Endothelial cell of umbilical vein (primary cell): ENCODE measurements at regions not wholly inside any gene's neighbourhood (a gene's known extent, or its start where the extent isn't known, plus 50 kb on each side); places are given as distances from the start of the nearest gene placed in this dataset.

ENCODE experiments used
- BruUV-seq: library from RNA; stranded (reverse); fragments of 400-500 nt; replicated peaks from 2 replicates; lab custom pipeline; 2021; lab: Mats Ljungman, UMichigan
- CTCF ChIA-PET: fragments of 300-600, 350-600 bp; sonication (Branson Sonifier 250); formaldehyde crosslinking; loops from one replicate; lab custom pipeline; 2021; ENCODE audit warnings: antibody characterized with exemption, inconsistent platforms; lab: Charles Lee
- POLR2A ChIA-PET: fragments of 300-600, 350-600 bp; sonication (Branson Sonifier 250); formaldehyde crosslinking; loops from one replicate; lab custom pipeline; 2021; ENCODE audit warnings: antibody characterized with exemption, inconsistent platforms; lab: Charles Lee
- DNase-seq: peaks from one replicate; pipeline ENCODE4 v3.0.0-alpha.2; 2011; ENCODE audit warnings: low read depth, low spot score
- FAIRE-seq: peaks from 2 replicates; lab custom pipeline; 2011; peaks lifted over from hg19 to GRCh38; lab: Jason Lieb, UNC
- H2AFZ ChIP-seq: 2 replicates; pipeline ENCODE4 v1.6.0; 2012; ENCODE audit warnings: low read depth, low read length, control low read depth, inconsistent platforms
- H3K27ac ChIP-seq: 2 replicates; pipeline ENCODE4 v1.5.1; 2011; ENCODE audit warnings: low read depth, mild to moderate bottlenecking, control low read depth, low read length, moderate library complexity; ENCODE audit not compliant: insufficient read depth
- H3K27me3 ChIP-seq, 2 experiments: 2 replicates each; pipeline versions ENCODE4 v1.6.0 to v1.6.1; 2011; ENCODE audit warnings: low read length in 2 of 2, mixed read lengths in 1 of 2; ENCODE audit not compliant: control insufficient read depth in 2 of 2, insufficient read depth in 2 of 2
- H3K36me3 ChIP-seq, 2 experiments: 2 replicates in 1 of 2; 3 replicates in 1 of 2; pipeline ENCODE4 v1.5.1; 2011; ENCODE audit warnings: low read length in 2 of 2, mild to moderate bottlenecking in 1 of 2, moderate library complexity in 1 of 2; ENCODE audit not compliant: control insufficient read depth in 2 of 2, insufficient read depth in 2 of 2; ENCODE audit errors: extremely low read depth in 1 of 2
- H3K4me1 ChIP-seq: 3 replicates; pipeline ENCODE4 v1.5.1; 2011; ENCODE audit warnings: mild to moderate bottlenecking, low read length; ENCODE audit not compliant: control insufficient read depth, insufficient read depth; ENCODE audit errors: extremely low read depth
- H3K4me2 ChIP-seq: 2 replicates; pipeline ENCODE4 v1.6.1; 2011; ENCODE audit warnings: low read length, control low read depth, mixed read lengths; ENCODE audit not compliant: insufficient read depth
- H3K4me3 ChIP-seq, 3 experiments: fragments of 200-600 bp in 1 of 3; sonication (generic), shearing (Covaris generic) in 1 of 3; replicated peaks in 1 of 3; 2 replicates each; pipeline ENCODE4 v1.5.1; 2011 to 2016; ENCODE audit warnings: control low read depth in 3 of 3, low read length in 3 of 3, mild to moderate bottlenecking in 2 of 3, inconsistent platforms in 1 of 3, low read depth in 1 of 3, moderate library complexity in 1 of 3; ENCODE audit not compliant: insufficient read depth in 1 of 3
- H3K79me2 ChIP-seq: 2 replicates; pipeline ENCODE4 v1.6.0; 2012; ENCODE audit warnings: low read length, inconsistent platforms; ENCODE audit not compliant: control insufficient read depth, insufficient read depth
- H3K9ac ChIP-seq: replicated peaks from 2 replicates; pipeline ENCODE3; 2011; ENCODE audit warnings: low read length, control low read depth; ENCODE audit not compliant: insufficient read depth; ENCODE audit errors: extremely low read depth
- H3K9me1 ChIP-seq: replicated peaks from 3 replicates; pipeline ENCODE4 v1.6.0; 2011; ENCODE audit warnings: mild to moderate bottlenecking, low read length; ENCODE audit not compliant: control insufficient read depth, insufficient read depth; ENCODE audit errors: extremely low read depth
- H3K9me3 ChIP-seq: replicated peaks from 2 replicates; pipeline ENCODE4 v1.5.1; 2012; ENCODE audit warnings: low read length, inconsistent platforms; ENCODE audit not compliant: control insufficient read depth, insufficient read depth
- H4K20me1 ChIP-seq: replicated peaks from 2 replicates; pipeline ENCODE3; 2011; ENCODE audit warnings: mild to moderate bottlenecking, low read length; ENCODE audit not compliant: control insufficient read depth, insufficient read depth; ENCODE audit errors: extremely low read depth
- EZH2 ChIP-seq: IDR thresholded peaks from 2 replicates; pipeline ENCODE4 v1.6.1; 2012; ENCODE audit warnings: borderline replicate concordance, low read depth, mild to moderate bottlenecking, moderate library complexity, low read length, inconsistent platforms; ENCODE audit not compliant: severe bottlenecking
- FOS ChIP-seq: IDR thresholded peaks from 2 replicates; pipeline ENCODE4 v1.6.1; 2011; ENCODE audit warnings: mild to moderate bottlenecking, low read length, moderate library complexity, borderline replicate concordance; ENCODE audit not compliant: insufficient read depth
- GATA2 ChIP-seq: IDR thresholded peaks from 2 replicates; pipeline ENCODE4 v1.7.0; 2011; ENCODE audit warnings: low read depth, mild to moderate bottlenecking, moderate library complexity, mixed read lengths, low read length; ENCODE audit not compliant: insufficient read length, insufficient read depth
- JUN ChIP-seq: IDR thresholded peaks from 2 replicates; pipeline ENCODE4 v1.6.1; 2011; ENCODE audit warnings: borderline replicate concordance, low read depth; ENCODE audit not compliant: insufficient read length, insufficient read depth
- MYC ChIP-seq: IDR thresholded peaks from one replicate; pipeline ENCODE4 v1.6.1; 2011; ENCODE audit warnings: mild to moderate bottlenecking, low read depth, low read length
- POLR2A ChIP-seq: IDR thresholded peaks from 2 replicates; pipeline ENCODE4 v1.6.1; 2012; ENCODE audit warnings: low read depth, mild to moderate bottlenecking, control low read depth, low read length
- POLR2AphosphoS5 ChIP-seq: IDR thresholded peaks from 2 replicates; pipeline ENCODE4 v1.6.1; 2012; ENCODE audit warnings: low read depth, mild to moderate bottlenecking, control low read depth, low read length, moderate library complexity; ENCODE audit not compliant: insufficient read depth
- dilution Hi-C: fragments of 300-500 bp; cut with MboI; formaldehyde crosslinking; loops from one replicate; pipeline ENCODE4 v1.15.0; 2019; ENCODE audit warnings: low sequenced_read_pairs; ENCODE audit not compliant: extremely low pct_ligation_motif_present
- intact Hi-C: fragments of 100-400 bp; cut with micrococcal nuclease; formaldehyde crosslinking; loops from one replicate; pipeline ENCODE4 v1.10.0; 2022
- TF ChIP-seq, protein P1 (sequence below), 2 donors: IDR thresholded peaks; 1 replicate in 1 of 2; 2 replicates in 1 of 2; pipeline ENCODE4 v1.5.1; 2011; ENCODE audit warnings: low read length in 2 of 2, mild to moderate bottlenecking in 2 of 2, moderate library complexity in 2 of 2, control low read depth in 1 of 2, inconsistent platforms in 1 of 2, low read depth in 1 of 2; ENCODE audit not compliant: insufficient read depth in 1 of 2; ENCODE audit errors: extremely low read depth in 1 of 2
- TF ChIP-seq, protein P2 (sequence below): IDR thresholded peaks from 2 replicates; pipeline ENCODE4 v1.6.1; 2011; ENCODE audit not compliant: insufficient read depth, insufficient read length

DNA sequence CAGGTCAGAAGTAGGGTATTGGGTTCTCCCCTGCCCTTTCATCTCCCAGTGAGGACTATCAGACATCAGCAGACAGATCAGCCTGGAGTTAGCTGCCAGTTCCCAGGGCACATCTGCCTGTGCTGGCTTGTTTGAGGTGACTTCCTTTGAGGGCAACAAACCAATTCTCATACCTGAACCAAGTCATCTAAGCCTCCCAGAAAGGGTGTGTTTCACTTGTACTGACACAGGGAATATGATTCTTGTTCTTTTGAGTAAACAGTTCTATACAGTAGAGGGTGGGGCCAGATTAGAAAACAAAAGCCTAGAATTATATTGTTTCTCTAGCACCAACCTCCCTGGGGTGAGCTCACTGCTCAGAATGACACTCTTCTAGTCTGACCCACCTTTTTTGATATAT, 591.9 kb downstream of the SLC4A3 start:
- Histone ChIP-seq H3K27ac (no peak overlapping the region), H2AFZ (no peak overlapping the region), H3K79me2 (no peaks in the 10 kb centered on the region), H3K4me1 (no peaks in the 10 kb centered on the region), H3K4me2 (no peak overlapping the region), H3K4me3 (no peak overlapping the region), H3K9me3 (peaks cover 2% of the 10 kb centered on the region), H3K9me1 (no peaks in the 10 kb centered on the region), H3K27me3 (no peaks in the 10 kb centered on the region), H3K9ac (no peak overlapping the region), H4K20me1 (no peaks in the 10 kb centered on the region), H3K36me3 (no peaks in the 10 kb centered on the region)
- TF ChIP-seq JUN (no peak), EZH2 (no peak), POLR2AphosphoS5 (no peak), MYC (no peak), FOS (no peak), POLR2A (no peak), GATA2 (no peak)
- TF ChIP-seq, protein P1, sequence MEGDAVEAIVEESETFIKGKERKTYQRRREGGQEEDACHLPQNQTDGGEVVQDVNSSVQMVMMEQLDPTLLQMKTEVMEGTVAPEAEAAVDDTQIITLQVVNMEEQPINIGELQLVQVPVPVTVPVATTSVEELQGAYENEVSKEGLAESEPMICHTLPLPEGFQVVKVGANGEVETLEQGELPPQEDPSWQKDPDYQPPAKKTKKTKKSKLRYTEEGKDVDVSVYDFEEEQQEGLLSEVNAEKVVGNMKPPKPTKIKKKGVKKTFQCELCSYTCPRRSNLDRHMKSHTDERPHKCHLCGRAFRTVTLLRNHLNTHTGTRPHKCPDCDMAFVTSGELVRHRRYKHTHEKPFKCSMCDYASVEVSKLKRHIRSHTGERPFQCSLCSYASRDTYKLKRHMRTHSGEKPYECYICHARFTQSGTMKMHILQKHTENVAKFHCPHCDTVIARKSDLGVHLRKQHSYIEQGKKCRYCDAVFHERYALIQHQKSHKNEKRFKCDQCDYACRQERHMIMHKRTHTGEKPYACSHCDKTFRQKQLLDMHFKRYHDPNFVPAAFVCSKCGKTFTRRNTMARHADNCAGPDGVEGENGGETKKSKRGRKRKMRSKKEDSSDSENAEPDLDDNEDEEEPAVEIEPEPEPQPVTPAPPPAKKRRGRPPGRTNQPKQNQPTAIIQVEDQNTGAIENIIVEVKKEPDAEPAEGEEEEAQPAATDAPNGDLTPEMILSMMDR (IDR thresholded peaks at IDR 0.05; ENCODE audit: extremely low read depth in 1 of 2, insufficient read depth in 1 of 2, low read depth in 1 of 2, low read length in 2 of 2), result no peak
- TF ChIP-seq, protein P2, sequence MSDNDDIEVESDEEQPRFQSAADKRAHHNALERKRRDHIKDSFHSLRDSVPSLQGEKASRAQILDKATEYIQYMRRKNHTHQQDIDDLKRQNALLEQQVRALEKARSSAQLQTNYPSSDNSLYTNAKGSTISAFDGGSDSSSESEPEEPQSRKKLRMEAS, result no peak
- intact Hi-C loops (no loop called here), dilution Hi-C loops (no loop called here)
- CTCF ChIA-PET, result no interaction called here
- no peak for DNase-seq
- FAIRE-seq, result no peak
- POLR2A ChIA-PET, result no interaction called here
- no TSS peak for BruUV-seq
